Retinal pigment epithelial cell (primary cell): ENCODE measurements at regions not wholly inside any gene's neighbourhood (a gene's known extent, or its start where the extent isn't known, plus 50 kb on each side); places are given as distances from the start of the nearest gene placed in this dataset.

Experiments
- DNase-seq: peaks from one replicate; pipeline ENCODE4 v3.0.0-alpha.2; 2010; ENCODE audit warnings: low read depth
- H3K4me3 ChIP-seq: 2 replicates; pipeline ENCODE4 v1.5.1; 2011; ENCODE audit warnings: mild to moderate bottlenecking, low read length, control low read depth, moderate library complexity
- CTCF ChIP-seq: conservative IDR thresholded peaks from 2 replicates; pipeline ENCODE4 v1.5.1; 2011; ENCODE audit warnings: low read depth, low read length, control low read depth, inconsistent platforms

- no peak for DNase-seq
- no peak overlapping the region for H3K4me3 ChIP-seq
- TF ChIP-seq CTCF: no peak
These were observed 194.5 kb upstream of the UBL3 start for GRCh38 chr13:30044932-30045331.

GRCh38 chr13:30043631-30043925, 193.2 kb upstream of the UBL3 start:
- no peak for DNase-seq
- no peak overlapping the region for H3K4me3 ChIP-seq
- no peak for TF ChIP-seq CTCF

- TF ChIP-seq CTCF: no peak
- no peak overlapping the region for H3K4me3 ChIP-seq
- DNase-seq: no peak
These were observed 192.6 kb upstream of the UBL3 start for GRCh38 chr13:30042891-30043630.

GRCh38 chr13:30042272-30042671, 191.9 kb upstream of the UBL3 start:
- no peak for DNase-seq
- no peak overlapping the region for H3K4me3 ChIP-seq
- TF ChIP-seq CTCF: no peak

- DNase-seq: no peak
- no peak for TF ChIP-seq CTCF
- H3K4me3 ChIP-seq: no peak overlapping the region
These were observed 189.1 kb upstream of the UBL3 start for GRCh38 chr13:30039511-30039911.

- no peak for TF ChIP-seq CTCF
- no peak overlapping the region for H3K4me3 ChIP-seq
- DNase-seq: no peak
These were observed 188.5 kb upstream of the UBL3 start for GRCh38 chr13:30038884-30039283.

- no peak for TF ChIP-seq CTCF
- no peak overlapping the region for H3K4me3 ChIP-seq
- DNase-seq: no peak
These were observed 187.3 kb upstream of the UBL3 start for GRCh38 chr13:30037766-30038165.
